ENCODE measurements at regions not wholly inside any gene's neighbourhood (a gene's known extent, or its start where the extent isn't known, plus 50 kb on each side); places are given as distances from the start of the nearest gene placed in this dataset.

GRCh38 chr18:27826101-27826500 is 350.8 kb downstream of the CDH2 start:
- no peak for DNase-seq

GRCh38 chr18:27825689-27826088 is 351.2 kb downstream of the CDH2 start:
- DNase-seq, result no peak

- DNase-seq, result no peak
These were observed 351.9 kb downstream of the CDH2 start for GRCh38 chr18:27824841-27825681.

GRCh38 chr18:27824275-27824674 is 352.7 kb downstream of the CDH2 start:
- no peak for DNase-seq

- no peak for DNase-seq
These were observed 353.9 kb downstream of the CDH2 start for GRCh38 chr18:27823053-27823452.

GRCh38 chr18:27808683-27809082 is 368.2 kb downstream of the CDH2 start:
- DNase-seq, result no peak

GRCh38 chr18:27803957-27804356 is 373.0 kb downstream of the CDH2 start:
- DNase-seq, result no peak

- no peak for DNase-seq
These were observed 379.4 kb downstream of the CDH2 start for GRCh38 chr18:27797484-27797883.

- DNase-seq, result no peak
These were observed 382.6 kb downstream of the CDH2 start for GRCh38 chr18:27794181-27794926.

- no peak for DNase-seq
These were observed 383.7 kb downstream of the CDH2 start for GRCh38 chr18:27793013-27793785.

- DNase-seq, result no peak
These were observed 387.5 kb downstream of the CDH2 start for GRCh38 chr18:27789406-27789805.

- DNase-seq, result no peak
These were observed 389.4 kb downstream of the CDH2 start for GRCh38 chr18:27787547-27787946.

- DNase-seq, result no peak
These were observed 391.0 kb downstream of the CDH2 start for GRCh38 chr18:27785815-27786471.

GRCh38 chr18:27780061-27780745 is 396.7 kb downstream of the CDH2 start:
- no peak for DNase-seq

- no peak for DNase-seq
These were observed 398.0 kb downstream of the CDH2 start for GRCh38 chr18:27778925-27779324.

GRCh38 chr18:27778441-27778840 is 398.5 kb downstream of the CDH2 start:
- no peak for DNase-seq

- DNase-seq, result no peak
These were observed 404.8 kb downstream of the CDH2 start for GRCh38 chr18:27772081-27772480.

- no peak for DNase-seq
These were observed 405.4 kb downstream of the CDH2 start for GRCh38 chr18:27771571-27771970.

- no peak for DNase-seq
These were observed 407.8 kb downstream of the CDH2 start for GRCh38 chr18:27769152-27769551.

GRCh38 chr18:27763936-27764335 is 413.0 kb downstream of the CDH2 start:
- DNase-seq, result no peak

GRCh38 chr18:27763341-27763740 is 413.6 kb downstream of the CDH2 start:
- DNase-seq, result no peak
